Fibroblast of pulmonary artery (primary cell): ENCODE measurements at regions not wholly inside any gene's neighbourhood (a gene's known extent, or its start where the extent isn't known, plus 50 kb on each side); places are given as distances from the start of the nearest gene placed in this dataset.

Experiments used
- DNase-seq: peaks from one replicate; pipeline ENCODE4 v3.0.0-alpha.2; 2010; ENCODE audit warnings: low read depth
- H3K4me3 ChIP-seq: replicated peaks from 2 replicates; pipeline ENCODE4 v1.5.1; 2011; ENCODE audit warnings: low read depth, mild to moderate bottlenecking, control low read depth, low read length, moderate library complexity
- CTCF ChIP-seq: IDR thresholded peaks from 2 replicates; pipeline ENCODE4 v1.5.1; 2011; ENCODE audit warnings: mild to moderate bottlenecking, control low read depth, low read length, inconsistent platforms; ENCODE audit errors: missing control alignments

GRCh38 chr13:111621164-111621563 lies 300.7 kb downstream of the TEX29 start:
- no peak overlapping the region for H3K4me3 ChIP-seq
- no peak for DNase-seq
- TF ChIP-seq CTCF = no peak

- no peak for TF ChIP-seq CTCF
- H3K4me3 ChIP-seq = no peak overlapping the region
- no peak for DNase-seq
Measured at GRCh38 chr13:111622051-111622531, 301.6 kb downstream of the TEX29 start.

- no peak for TF ChIP-seq CTCF
- H3K4me3 ChIP-seq = no peak overlapping the region
- DNase-seq = no peak
Measured at GRCh38 chr13:111623208-111623607, 302.8 kb downstream of the TEX29 start.

- DNase-seq = no peak
- no peak for TF ChIP-seq CTCF
- H3K4me3 ChIP-seq = no peak overlapping the region
Measured at GRCh38 chr13:111623743-111624505, 303.5 kb downstream of the TEX29 start.

- TF ChIP-seq CTCF = no peak
- no peak overlapping the region for H3K4me3 ChIP-seq
- no peak for DNase-seq
Measured at GRCh38 chr13:111625526-111626315, 305.3 kb downstream of the TEX29 start.

GRCh38 chr13:111626371-111627305 lies 306.2 kb downstream of the TEX29 start:
- TF ChIP-seq CTCF = no peak
- no peak for DNase-seq
- H3K4me3 ChIP-seq = no peak overlapping the region
